ENCODE measurements at regions not wholly inside any gene's neighbourhood (a gene's known extent, or its start where the extent isn't known, plus 50 kb on each side); places are given as distances from the start of the nearest gene placed in this dataset.

DNA sequence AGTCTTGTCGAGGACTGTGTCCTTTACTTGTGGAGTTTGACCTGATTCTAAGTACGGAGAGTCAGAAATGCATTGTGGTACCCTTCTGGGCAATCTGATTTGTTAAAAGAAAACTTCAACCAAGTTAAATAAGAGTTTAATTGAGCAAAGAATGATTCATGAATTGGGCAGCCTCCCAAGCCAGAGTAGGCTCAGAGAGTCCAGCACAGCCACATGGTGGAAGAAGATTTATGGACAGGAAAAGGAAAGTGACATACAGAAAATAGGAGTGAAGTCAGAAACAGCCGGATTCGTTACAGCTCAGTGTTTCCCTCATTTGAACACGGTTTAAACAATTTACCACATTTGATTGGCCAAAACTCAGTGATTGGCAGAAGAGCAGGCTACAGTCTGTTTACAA is 329.2 kb downstream of the DHX35 start:
- H3K4me1 ChIP-seq (ENCODE audit: control insufficient read depth, insufficient read depth, low read length) = peaks cover 3% of the 10 kb centered on the region
- no peak for DNase-seq (ENCODE audit: low read depth)
- no peak overlapping the region for H3K4me3 ChIP-seq (ENCODE audit: low read length)
- H3K9me3 ChIP-seq (ENCODE audit: control insufficient read depth, low read length) = peaks cover 5% of the 10 kb centered on the region
- H3K27me3 ChIP-seq (replicated peaks; ENCODE audit: control insufficient read depth, insufficient read depth, low read length) = no peaks in the 10 kb centered on the region
- H3K9ac ChIP-seq (ENCODE audit: low read length) = no peak overlapping the region
- no peaks in the 10 kb centered on the region for H3K36me3 ChIP-seq (ENCODE audit: control insufficient read depth, insufficient read depth, low read length, severe bottlenecking)

DNA sequence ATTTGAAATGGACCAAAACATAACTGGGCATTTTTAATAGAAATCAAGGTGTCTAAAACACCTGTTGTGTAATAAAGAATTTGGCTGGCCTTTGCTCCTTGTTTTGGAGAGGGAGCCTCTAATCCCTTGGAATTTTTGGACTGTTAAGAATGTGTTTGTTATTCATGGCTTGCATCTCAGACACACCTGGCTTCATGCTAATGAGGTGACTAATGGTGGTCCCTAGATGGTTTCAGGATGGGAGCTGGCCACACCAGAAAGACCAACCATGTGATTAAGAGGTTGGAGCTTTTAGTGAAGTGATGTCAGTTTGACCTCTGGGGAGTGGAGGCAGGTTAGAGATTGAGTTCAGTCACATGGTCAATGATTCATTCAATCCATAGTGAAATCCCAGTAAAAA is 328.4 kb downstream of the DHX35 start:
- Histone ChIP-seq H3K4me1 (ENCODE audit: control insufficient read depth, insufficient read depth, low read length) (peaks cover 3% of the 10 kb centered on the region), H3K9me3 (ENCODE audit: control insufficient read depth, low read length) (peaks cover 5% of the 10 kb centered on the region), H3K36me3 (ENCODE audit: control insufficient read depth, insufficient read depth, low read length, severe bottlenecking) (no peaks in the 10 kb centered on the region), H3K4me3 (ENCODE audit: low read length) (no peak overlapping the region), H3K27me3 (replicated peaks; ENCODE audit: control insufficient read depth, insufficient read depth, low read length) (no peaks in the 10 kb centered on the region), H3K9ac (ENCODE audit: low read length) (no peak overlapping the region)
- DNase-seq (ENCODE audit: low read depth) = no peak

GRCh38 chr20:39289831-39290230 is 327.7 kb downstream of the DHX35 start:
- Histone ChIP-seq H3K9ac (ENCODE audit: low read length) (no peak overlapping the region), H3K4me3 (ENCODE audit: low read length) (no peak overlapping the region), H3K36me3 (ENCODE audit: control insufficient read depth, insufficient read depth, low read length, severe bottlenecking) (no peaks in the 10 kb centered on the region), H3K4me1 (ENCODE audit: control insufficient read depth, insufficient read depth, low read length) (peaks cover 3% of the 10 kb centered on the region), H3K9me3 (ENCODE audit: control insufficient read depth, low read length) (peaks cover 5% of the 10 kb centered on the region), H3K27me3 (replicated peaks; ENCODE audit: control insufficient read depth, insufficient read depth, low read length) (no peaks in the 10 kb centered on the region)
- no peak for DNase-seq (ENCODE audit: low read depth)

DNA sequence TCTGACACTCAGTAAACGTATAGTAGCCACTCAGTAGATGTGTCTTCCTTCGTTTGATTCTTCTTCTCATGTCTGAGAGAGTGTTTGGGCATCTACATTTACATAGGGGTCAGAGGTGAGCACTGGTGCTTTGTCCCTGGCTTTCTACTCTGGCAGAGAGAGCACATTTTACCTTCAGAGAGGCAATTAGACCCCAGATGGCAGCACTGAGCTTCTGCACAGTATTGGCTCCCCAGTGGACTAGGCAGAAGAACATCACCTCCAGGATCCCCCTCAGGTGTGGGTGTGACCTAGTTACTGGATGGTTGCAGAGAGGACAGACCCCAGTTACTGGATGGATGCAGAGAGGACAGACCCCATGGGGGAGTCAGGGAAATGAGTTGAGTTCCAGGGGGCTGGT is 327.2 kb downstream of the DHX35 start:
- H3K27me3 ChIP-seq (replicated peaks; ENCODE audit: control insufficient read depth, insufficient read depth, low read length) = no peaks in the 10 kb centered on the region

GRCh38 chr20:39283464-39283863 is 321.3 kb downstream of the DHX35 start:
- Histone ChIP-seq H3K9me3 (ENCODE audit: control insufficient read depth, low read length) (peaks cover 4% of the 10 kb centered on the region), H3K36me3 (ENCODE audit: control insufficient read depth, insufficient read depth, low read length, severe bottlenecking) (no peaks in the 10 kb centered on the region), H3K27me3 (replicated peaks; ENCODE audit: control insufficient read depth, insufficient read depth, low read length) (peaks cover 18% of the 10 kb centered on the region), H3K9ac (ENCODE audit: low read length) (no peak overlapping the region), H3K4me3 (ENCODE audit: low read length) (no peak overlapping the region), H3K4me1 (ENCODE audit: control insufficient read depth, insufficient read depth, low read length) (no peaks in the 10 kb centered on the region)
- DNase-seq (ENCODE audit: low read depth) = no peak

More for the DNA sequence above, 327.2 kb downstream of the DHX35 start:
- no peaks in the 10 kb centered on the region for H3K36me3 ChIP-seq (ENCODE audit: control insufficient read depth, insufficient read depth, low read length, severe bottlenecking)
- H3K4me1 ChIP-seq (ENCODE audit: control insufficient read depth, insufficient read depth, low read length) = peaks cover 3% of the 10 kb centered on the region
- no peak overlapping the region for H3K4me3 ChIP-seq (ENCODE audit: low read length)
- H3K9ac ChIP-seq (ENCODE audit: low read length) = no peak overlapping the region
- DNase-seq (ENCODE audit: low read depth) = no peak
- peaks cover 5% of the 10 kb centered on the region for H3K9me3 ChIP-seq (ENCODE audit: control insufficient read depth, low read length)

GRCh38 chr20:39282619-39283092 is 320.5 kb downstream of the DHX35 start:
- Histone ChIP-seq H3K4me3 (ENCODE audit: low read length) (no peak overlapping the region), H3K4me1 (ENCODE audit: control insufficient read depth, insufficient read depth, low read length) (no peaks in the 10 kb centered on the region), H3K27me3 (replicated peaks; ENCODE audit: control insufficient read depth, insufficient read depth, low read length) (peaks cover 18% of the 10 kb centered on the region), H3K9me3 (ENCODE audit: control insufficient read depth, low read length) (no peaks in the 10 kb centered on the region), H3K36me3 (ENCODE audit: control insufficient read depth, insufficient read depth, low read length, severe bottlenecking) (no peaks in the 10 kb centered on the region), H3K9ac (ENCODE audit: low read length) (no peak overlapping the region)
- no peak for DNase-seq (ENCODE audit: low read depth)

DNA sequence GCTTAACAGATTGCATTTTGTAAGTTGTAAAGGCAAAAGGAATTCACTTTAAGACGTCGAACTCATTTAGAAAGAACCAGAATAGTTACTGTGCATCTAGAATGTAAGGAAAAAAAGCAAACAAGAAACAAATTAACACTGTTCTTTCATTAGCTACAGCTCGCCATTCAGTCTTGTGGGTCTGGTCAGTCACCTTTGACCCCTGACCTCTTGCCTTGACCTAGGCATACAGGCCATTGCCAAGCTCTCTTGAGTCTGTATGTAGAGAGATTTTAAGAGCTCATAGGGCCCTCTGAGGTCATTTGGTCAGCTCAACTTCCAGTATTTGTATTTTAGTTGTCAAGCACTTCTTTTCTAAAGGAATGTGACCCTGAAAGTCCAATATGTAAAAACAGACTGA is 318.7 kb downstream of the DHX35 start:
- Histone ChIP-seq H3K36me3 (ENCODE audit: control insufficient read depth, insufficient read depth, low read length, severe bottlenecking) (no peaks in the 10 kb centered on the region), H3K4me3 (ENCODE audit: low read length) (no peak overlapping the region), H3K27me3 (replicated peaks; ENCODE audit: control insufficient read depth, insufficient read depth, low read length) (peaks cover 21% of the 10 kb centered on the region), H3K4me1 (ENCODE audit: control insufficient read depth, insufficient read depth, low read length) (no peaks in the 10 kb centered on the region), H3K9ac (ENCODE audit: low read length) (no peak overlapping the region), H3K9me3 (ENCODE audit: control insufficient read depth, low read length) (peaks cover 17% of the 10 kb centered on the region)
- DNase-seq (ENCODE audit: low read depth) = no peak

GRCh38 chr20:39278230-39278788 is 316.2 kb downstream of the DHX35 start:
- Histone ChIP-seq H3K9me3 (ENCODE audit: control insufficient read depth, low read length) (peaks cover 26% of the 10 kb centered on the region), H3K4me1 (ENCODE audit: control insufficient read depth, insufficient read depth, low read length) (no peaks in the 10 kb centered on the region), H3K27me3 (replicated peaks; ENCODE audit: control insufficient read depth, insufficient read depth, low read length) (peaks cover 17% of the 10 kb centered on the region), H3K4me3 (ENCODE audit: low read length) (no peak overlapping the region), H3K9ac (ENCODE audit: low read length) (no peak overlapping the region), H3K36me3 (ENCODE audit: control insufficient read depth, insufficient read depth, low read length, severe bottlenecking) (no peaks in the 10 kb centered on the region)
- no peak for DNase-seq (ENCODE audit: low read depth)

- Histone ChIP-seq H3K9ac (ENCODE audit: low read length) (no peak overlapping the region), H3K27me3 (replicated peaks; ENCODE audit: control insufficient read depth, insufficient read depth, low read length) (peaks cover 6% of the 10 kb centered on the region), H3K4me3 (ENCODE audit: low read length) (no peak overlapping the region), H3K36me3 (ENCODE audit: control insufficient read depth, insufficient read depth, low read length, severe bottlenecking) (no peaks in the 10 kb centered on the region), H3K4me1 (ENCODE audit: control insufficient read depth, insufficient read depth, low read length) (no peaks in the 10 kb centered on the region), H3K9me3 (ENCODE audit: control insufficient read depth, low read length) (peaks cover 26% of the 10 kb centered on the region)
- no peak for DNase-seq (ENCODE audit: low read depth)
Observed at GRCh38 chr20:39277185-39277584, 315.0 kb downstream of the DHX35 start.

DNA sequence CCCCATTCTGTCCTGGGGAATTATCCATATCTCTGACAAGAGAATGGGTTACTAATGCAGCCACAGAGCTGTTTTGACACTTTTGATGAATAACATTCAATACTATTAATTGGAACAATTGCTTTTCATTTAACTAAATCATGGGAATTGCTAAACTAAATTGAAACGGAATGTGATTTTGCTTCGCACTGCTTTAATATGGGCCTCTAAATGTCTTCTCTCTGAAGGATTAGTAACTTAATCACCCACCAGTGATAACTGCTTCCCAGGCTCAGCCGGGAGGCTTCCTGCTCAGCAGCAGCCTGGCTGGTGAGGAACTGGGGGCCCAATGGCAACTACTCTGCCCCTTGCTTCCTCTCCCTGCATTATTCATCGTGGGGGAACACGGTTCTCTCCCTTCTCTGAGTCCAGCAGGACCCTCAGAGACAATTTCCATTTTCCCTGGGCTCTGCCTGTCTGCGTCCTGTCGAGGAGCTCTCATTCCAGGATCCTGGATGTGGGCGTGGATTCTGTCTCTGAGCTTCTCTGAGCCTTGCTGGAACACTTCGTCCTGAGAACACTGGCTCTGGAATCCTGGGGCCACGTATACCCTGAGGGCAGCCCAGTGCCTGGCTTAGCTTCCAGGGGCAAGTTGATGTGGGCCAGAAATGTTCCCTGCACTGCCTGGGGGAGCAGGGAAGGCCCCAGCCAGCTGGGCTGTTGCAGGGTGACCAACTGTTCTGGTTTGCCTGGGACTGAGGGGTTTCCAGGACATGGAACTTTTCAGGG is 308.9 kb downstream of the DHX35 start:
- no peaks in the 10 kb centered on the region for H3K36me3 ChIP-seq (ENCODE audit: control insufficient read depth, insufficient read depth, low read length, severe bottlenecking)
- H3K9ac ChIP-seq (ENCODE audit: low read length) = peak overlapping the region; percentile 24

DNA sequence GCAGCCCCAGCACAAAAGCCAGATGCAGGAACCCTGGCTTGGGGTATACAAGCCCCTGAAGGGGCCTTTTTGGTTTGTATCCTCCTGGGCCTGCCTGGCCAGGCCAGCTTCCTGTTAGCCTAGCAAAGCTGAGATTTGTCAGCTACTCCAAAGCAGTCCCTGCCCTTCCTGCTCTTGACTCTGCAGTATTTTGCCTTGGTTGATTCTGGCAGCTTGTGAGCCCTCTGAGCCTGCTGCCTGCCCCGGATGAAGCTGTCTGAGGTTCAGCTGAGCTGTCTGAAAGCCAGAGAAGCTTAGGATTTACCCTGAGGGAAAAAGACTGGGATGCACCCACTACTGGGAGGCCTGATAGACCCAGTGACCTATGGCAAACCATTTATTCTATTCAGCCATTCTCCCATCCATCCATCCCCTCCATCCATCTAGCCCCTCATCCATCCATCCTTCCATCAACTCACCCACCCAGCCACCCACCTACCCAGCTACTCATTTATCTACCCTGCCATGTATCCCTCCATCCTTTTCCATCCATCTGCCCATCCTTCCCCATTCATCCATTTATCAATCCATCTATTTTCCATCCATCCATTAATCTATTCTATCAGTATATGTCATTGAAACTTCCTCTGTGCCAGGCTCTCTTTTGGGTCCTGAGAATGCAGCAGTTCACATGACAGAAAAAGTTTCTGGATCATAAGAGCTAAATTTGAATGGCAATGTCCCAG is 307.5 kb downstream of the DHX35 start:
- no peaks in the 10 kb centered on the region for H3K27me3 ChIP-seq (replicated peaks; ENCODE audit: control insufficient read depth, insufficient read depth, low read length)
- peaks cover 9% of the 10 kb centered on the region for H3K4me1 ChIP-seq (ENCODE audit: control insufficient read depth, insufficient read depth, low read length)
- DNase-seq (ENCODE audit: low read depth) = no peak
- no peak overlapping the region for H3K9ac ChIP-seq (ENCODE audit: low read length)
- no peak overlapping the region for H3K4me3 ChIP-seq (ENCODE audit: low read length)
- no peaks in the 10 kb centered on the region for H3K9me3 ChIP-seq (ENCODE audit: control insufficient read depth, low read length)
- no peaks in the 10 kb centered on the region for H3K36me3 ChIP-seq (ENCODE audit: control insufficient read depth, insufficient read depth, low read length, severe bottlenecking)

More for the DNA sequence above, 308.9 kb downstream of the DHX35 start:
- Histone ChIP-seq H3K9me3 (ENCODE audit: control insufficient read depth, low read length) (peaks cover 10% of the 10 kb centered on the region), H3K4me3 (ENCODE audit: low read length) (peak overlapping the region; percentile 13), H3K27me3 (replicated peaks; ENCODE audit: control insufficient read depth, insufficient read depth, low read length) (no peaks in the 10 kb centered on the region), H3K4me1 (ENCODE audit: control insufficient read depth, insufficient read depth, low read length) (peaks cover 9% of the 10 kb centered on the region)
- DNase-seq (ENCODE audit: low read depth) = peak; percentile 1

Data from adipocyte (in vitro differentiated cells).